Ovary (tissue), 7 donors: ENCODE measurements at regions not wholly inside any gene's neighbourhood (a gene's known extent, or its start where the extent isn't known, plus 50 kb on each side); places are given as distances from the start of the nearest gene placed in this dataset.

Experiments used
- DNase-seq, 5 donors: peaks; one replicate each; pipeline ENCODE4 v3.0.0-alpha.2; 2019 to 2020
- H3K27ac ChIP-seq, 2 donors: fragments of 200-600 bp; one replicate each; pipeline versions ENCODE4 v1.5.1 to v1.8.0; 2019 to 2022
- H3K27me3 ChIP-seq: fragments of 200-600 bp; one replicate; pipeline ENCODE4 v1.8.0; 2022
- H3K36me3 ChIP-seq: fragments of 200-600 bp; sonication (generic); one replicate; pipeline ENCODE4 v1.5.1; 2019
- H3K4me1 ChIP-seq: one replicate; pipeline ENCODE4 v1.8.1; 2013; ENCODE audit warnings: mild to moderate bottlenecking, moderate library complexity; ENCODE audit not compliant: insufficient read depth
- H3K4me3 ChIP-seq: fragments of 200-600 bp; sonication (generic); one replicate; pipeline ENCODE4 v1.5.1; 2017
- H3K9me3 ChIP-seq, 2 donors: fragments of 200-600 bp in 1 of 2; sonication (generic) in 1 of 2; one replicate each; pipeline versions ENCODE4 v1.5.1 to v1.8.1; 2013 to 2019; ENCODE audit warnings: mild to moderate bottlenecking in 1 of 2, moderate library complexity in 1 of 2
- CTCF ChIP-seq, 3 donors: fragments of 450-650 bp in 2 of 3; fragments of 200-600 bp in 1 of 3; IDR thresholded peaks; one replicate each; pipeline versions ENCODE4 v1.5.1 to v1.8.0; 2016 to 2022; ENCODE audit warnings: antibody characterized with exemption in 3 of 3, mild to moderate bottlenecking in 1 of 3
- EP300 ChIP-seq: sonication (generic); formaldehyde crosslinking; IDR thresholded peaks from one replicate; pipeline ENCODE4 v1.6.1; 2017; ENCODE audit warnings: antibody characterized with exemption
- POLR2A ChIP-seq: fragments of 450-650 bp; IDR thresholded peaks from one replicate; pipeline ENCODE4 v1.6.1; 2017; ENCODE audit warnings: antibody characterized with exemption, mild to moderate bottlenecking, moderate library complexity
- WGBS, 3 donors: extraction: QIAGEN DNeasy Blood & Tissue Kit in 1 of 3; methylation state at CpG; one replicate each; pipeline versions ENCODE4 v1.1.5 to v1.1.7; 2013 to 2017; 5-methylcytosine and 5-hydroxymethylcytosine counted together
- intact Hi-C, 4 donors: fragments of 100-400 bp; cut with DNase I; formaldehyde crosslinking; loops; one replicate each; pipeline versions ENCODE4 v1.11.0 to v1.15.1; 2022 to 2023
- donor health status: DM: no; HTN: no; CAD: no; lungs with moderate emphysema.
- donor health status: DM: no; HTN: no; CAD: no.
- donor health status: Bipolar disorder and iron deficiency.
- donor health status: DM: no; HTN: no; CAD: no.
- donor health status: DM: yes; HTN: yes; CAD: no.

- intact Hi-C loops = no loop called here
- peak in 1 of 5 donors; percentile 8 for DNase-seq
- 66 to 69% (median 68%) methylated on average over 9 of the region's 9 CpGs for WGBS, 3 donors
- Histone ChIP-seq H3K4me1 (no peaks in the 10 kb centered on the region), H3K9me3 (no peaks in the 10 kb centered on the region), H3K4me3 (no peak overlapping the region), H3K27me3 (no peaks in the 10 kb centered on the region), H3K36me3 (no peaks in the 10 kb centered on the region), H3K27ac (no peak overlapping the region)
- no peak for TF ChIP-seq POLR2A
- TF ChIP-seq CTCF (IDR thresholded peaks at IDR 0.05) = no peak
- no peak for TF ChIP-seq EP300
Observed at GRCh38 chr6:169844946-169845345, 93.5 kb downstream of the ERMARD start.

- Histone ChIP-seq H3K4me3 (no peak overlapping the region), H3K27me3 (no peaks in the 10 kb centered on the region), H3K4me1 (no peaks in the 10 kb centered on the region), H3K36me3 (no peaks in the 10 kb centered on the region), H3K27ac (no peak overlapping the region), H3K9me3 (no peaks in the 10 kb centered on the region)
- no peak for TF ChIP-seq POLR2A
- no peak for TF ChIP-seq CTCF (IDR thresholded peaks at IDR 0.05)
- TF ChIP-seq EP300 = no peak
- intact Hi-C loops = no loop called here
- WGBS, 3 donors = 60 to 68% (median 68%) methylated on average over 6 of the region's 6 CpGs
- DNase-seq = no peak
Observed at GRCh38 chr6:169843991-169844390, 92.6 kb downstream of the ERMARD start.

GRCh38 chr6:169843110-169843509, 91.7 kb downstream of the ERMARD start:
- Histone ChIP-seq H3K4me1 (no peaks in the 10 kb centered on the region), H3K36me3 (no peaks in the 10 kb centered on the region), H3K9me3 (no peaks in the 10 kb centered on the region), H3K27me3 (no peaks in the 10 kb centered on the region), H3K4me3 (no peak overlapping the region), H3K27ac (no peak overlapping the region)
- 83 to 89% (median 86%) methylated on average over 5 of the region's 5 CpGs for WGBS, 3 donors
- DNase-seq = no peak
- TF ChIP-seq EP300 (no peak), CTCF (IDR thresholded peaks at IDR 0.05) (no peak), POLR2A (no peak)
- intact Hi-C loops = no loop called here

- Histone ChIP-seq H3K4me1 (no peaks in the 10 kb centered on the region), H3K27ac (no peak overlapping the region), H3K9me3 (no peaks in the 10 kb centered on the region), H3K4me3 (no peak overlapping the region), H3K36me3 (no peaks in the 10 kb centered on the region), H3K27me3 (no peaks in the 10 kb centered on the region)
- no peak for DNase-seq
- intact Hi-C loops = no loop called here
- WGBS, 3 donors = 75 to 79% (median 77%) methylated on average over 13 of the region's 13 CpGs
- TF ChIP-seq POLR2A (no peak), CTCF (IDR thresholded peaks at IDR 0.05) (no peak), EP300 (no peak)
Observed at GRCh38 chr6:169841907-169842606, 90.6 kb downstream of the ERMARD start.
